Heart right ventricle (tissue), 16 donors: ENCODE measurements at regions not wholly inside any gene's neighbourhood (a gene's known extent, or its start where the extent isn't known, plus 50 kb on each side); places are given as distances from the start of the nearest gene placed in this dataset.

Experiments
- ATAC-seq, 8 donors: fragments of 200-7000 bp; cut with Tn5 transposase; one replicate each; pipeline ENCODE4 v1.9.1; 2020; ENCODE audit warnings: mild to moderate bottlenecking in 8 of 8, moderate library complexity in 8 of 8, moderate number of reproducible peaks in 1 of 8
- DNase-seq, 2 donors: peaks; one replicate each; pipeline ENCODE4 v3.0.0-alpha.2; 2020
- H3K27ac ChIP-seq, 10 donors: fragments of 200-600 bp; sonication (generic) in 2 of 10; one replicate each; pipeline versions ENCODE4 v1.5.0 to v1.8.0; 2020 to 2022; ENCODE audit warnings: mild to moderate bottlenecking in 3 of 10
- H3K27me3 ChIP-seq, 7 donors: fragments of 200-600 bp; one replicate each; pipeline ENCODE4 v1.8.0; 2021 to 2022; ENCODE audit warnings: mild to moderate bottlenecking in 2 of 7
- H3K36me3 ChIP-seq, 9 donors: fragments of 200-600 bp; sonication (generic) in 1 of 9; one replicate each; pipeline versions ENCODE4 v1.5.0 to v1.8.0; 2020 to 2022; ENCODE audit warnings: mild to moderate bottlenecking in 2 of 9
- H3K4me1 ChIP-seq, 9 donors: fragments of 200-600 bp; sonication (generic) in 1 of 9; one replicate each; pipeline versions ENCODE4 v1.5.0 to v1.8.0; 2020 to 2022; ENCODE audit warnings: mild to moderate bottlenecking in 4 of 9
- H3K4me3 ChIP-seq, 10 donors: fragments of 200-600 bp; sonication (generic) in 2 of 10; one replicate each; pipeline versions ENCODE4 v1.5.0 to v1.8.0; 2020 to 2022; ENCODE audit warnings: mild to moderate bottlenecking in 7 of 10, moderate library complexity in 2 of 10
- H3K9me3 ChIP-seq, 11 donors: fragments of 200-600 bp in 10 of 11; sonication (generic) in 2 of 11; one replicate each; pipeline versions ENCODE4 v1.5.0 to v1.8.0; 2013 to 2022; ENCODE audit warnings: mild to moderate bottlenecking in 2 of 11, control low read depth in 1 of 11, moderate library complexity in 1 of 11
- CTCF ChIP-seq, 9 donors: fragments of 200-600 bp; sonication (generic) in 2 of 9; IDR thresholded peaks; one replicate each; pipeline versions ENCODE4 v1.5.0 to v1.8.0; 2021 to 2022; ENCODE audit warnings: antibody characterized with exemption in 9 of 9, mild to moderate bottlenecking in 5 of 9, moderate library complexity in 1 of 9
- WGBS, 2 donors: extraction: QIAGEN DNeasy Blood & Tissue Kit; methylation state at CpG; one replicate each; pipeline ENCODE4 v1.1.7; 2013; ENCODE audit warnings: inconsistent platforms in 1 of 2; 5-methylcytosine and 5-hydroxymethylcytosine counted together
- intact Hi-C, 10 donors: fragments of 100-400 bp; cut with DNase I; formaldehyde crosslinking; loops; one replicate each; pipeline versions ENCODE4 v1.11.1 to v1.14.2; 2022
- donor health status: Arrhythmogenic right ventricular cardiomyopathy.
- donor health status: ischemic (EF 13 %, LVEDD 7.1; RV severe dilation, severe dysfunction).
- donor health status: healthy with polysubstance abuse.
- donor health status: DM: no; HTN: yes; CAD: no.
- donor health status: DM: no; HTN: no; CAD: no.
- donor health status: ischemic (EF 25% LVEDD 6.9; RV normal size, moderate dysfunction).
- donor health status: ischemic (EF 25% LVEDD 5.7; RV mildly dilated, moderate dysfunction).
- donor health status: healthy.
- donor health status: DM: yes; HTN: yes; CAD: no.
- donor health status: Ischemic cardiomyopathy.
- donor health status: ischemic (EF 35%, LVEDD 5.7; RV mildly dilated, moderate dysfunction).
- donor health status: nonischemic (EF 11% LVEDD 7.7; RV severe dilation, severe dysfunction).
- donor health status: DM: yes; HTN: yes; CAD: no.
- donor health status: PGD.
- donor health status: ischemic (EF 29% LVEDD 5.4; RV normal size, mild dysfunction).
- donor health status: nonischemic (EF 23%, LVEDD 6.1; RV moderate dilation, normal function).

GRCh38 chr3:109387621-109388020 lies 50.3 kb upstream of the DPPA4 start:
- no peaks in the 10 kb centered on the region for H3K4me1 ChIP-seq
- ATAC-seq (no peak), DNase-seq (no peak)
- intact Hi-C loops: no loop called here
- no peaks in the 10 kb centered on the region for H3K27me3 ChIP-seq
- WGBS, 2 donors: 93 to 98% methylated on average over 1 of the region's 1 CpG
- TF ChIP-seq CTCF (IDR thresholded peaks at IDR 0.05): no peak
- no peaks in the 10 kb centered on the region for H3K36me3 ChIP-seq
- no peak overlapping the region for H3K4me3 ChIP-seq
- no peak overlapping the region for H3K27ac ChIP-seq
- H3K9me3 ChIP-seq: no peaks in the 10 kb centered on the region

- no peaks in the 10 kb centered on the region for H3K36me3 ChIP-seq
- no peak overlapping the region for H3K27ac ChIP-seq
- no peaks in the 10 kb centered on the region for H3K4me1 ChIP-seq
- no peak overlapping the region for H3K4me3 ChIP-seq
- intact Hi-C loops: no loop called here
- no peaks in the 10 kb centered on the region for H3K27me3 ChIP-seq
- WGBS, 2 donors: 1 to 3% methylated on average over 1 of the region's 1 CpG
- no peaks in the 10 kb centered on the region for H3K9me3 ChIP-seq
- DNase-seq: no peak
- no peak for TF ChIP-seq CTCF (IDR thresholded peaks at IDR 0.05)
- ATAC-seq: no peak
These were observed 49.9 kb upstream of the DPPA4 start for GRCh38 chr3:109387201-109387600.
